IMR-90 (cell line): ENCODE measurements at regions not wholly inside any gene's neighbourhood (a gene's known extent, or its start where the extent isn't known, plus 50 kb on each side); places are given as distances from the start of the nearest gene placed in this dataset.

Source experiments
- ATAC-seq: fragments of 200-7000 bp; cut with Tn5 transposase; 2 replicates; pipeline ENCODE4 v1.9.1; 2020; ENCODE audit warnings: low read depth, mild to moderate bottlenecking, moderate library complexity
- BruUV-seq: library from RNA; stranded (reverse); fragments of 400-500 nt; replicated peaks from 2 replicates; lab custom pipeline; 2021; lab: Mats Ljungman, UMichigan
- CTCF ChIA-PET: fragments of 300-600 bp; formaldehyde crosslinking; extraction: SDS; loops from one replicate; lab custom pipeline; 2021; ENCODE audit warnings: antibody characterized with exemption; lab: Yijun Ruan, JAX
- POLR2A ChIA-PET: fragments of 300-600 bp; sonication (Branson Sonifier 250); formaldehyde crosslinking; loops from one replicate; lab custom pipeline; 2022; ENCODE audit warnings: antibody characterized with exemption; ENCODE audit not compliant: unreplicated experiment; lab: Charles Lee
- DNase-seq: peaks from one replicate; pipeline ENCODE4 v3.0.0; 2013
- H2AFZ ChIP-seq: replicated peaks from 2 replicates; pipeline ENCODE3; 2013; ENCODE audit warnings: low read length, mild to moderate bottlenecking; ENCODE audit not compliant: poor library complexity
- H2AK5ac ChIP-seq: 2 replicates; pipeline ENCODE4 v1.6.1; 2013; ENCODE audit warnings: low read depth, low read length, inconsistent platforms
- H2AK9ac ChIP-seq: replicated peaks from 2 replicates; pipeline ENCODE3; 2013; ENCODE audit warnings: mild to moderate bottlenecking, low read depth, low read length, moderate library complexity; ENCODE audit not compliant: poor library complexity
- H2BK120ac ChIP-seq: 2 replicates; pipeline ENCODE4 v1.6.1; 2013; ENCODE audit warnings: low read depth, low read length, inconsistent platforms
- H2BK15ac ChIP-seq: 3 replicates; pipeline ENCODE4 v1.6.1; 2013; ENCODE audit warnings: low read depth, low read length, inconsistent platforms
- H2BK20ac ChIP-seq: 2 replicates; pipeline ENCODE4 v1.6.1; 2013; ENCODE audit warnings: low read depth, mild to moderate bottlenecking, inconsistent platforms, low read length, moderate library complexity
- H2BK5ac ChIP-seq: 2 replicates; pipeline ENCODE4 v1.6.1; 2013; ENCODE audit warnings: mild to moderate bottlenecking, low read depth, low read length, inconsistent platforms; ENCODE audit not compliant: poor library complexity, severe bottlenecking
- H3K14ac ChIP-seq: replicated peaks from 2 replicates; pipeline ENCODE4 v1.6.1; 2013; ENCODE audit warnings: low read depth, low read length, inconsistent platforms
- H3K18ac ChIP-seq: 2 replicates; pipeline ENCODE4 v1.6.1; 2013; ENCODE audit warnings: low read depth, low read length, control low read depth
- H3K23ac ChIP-seq: 2 replicates; pipeline ENCODE4 v1.6.1; 2013; ENCODE audit warnings: low read depth, low read length, inconsistent platforms
- H3K27ac ChIP-seq: 2 replicates; pipeline ENCODE4 v1.5.1; 2013; ENCODE audit warnings: mild to moderate bottlenecking, control low read depth, low read length; ENCODE audit not compliant: insufficient read depth
- H3K27me3 ChIP-seq: 2 replicates; pipeline ENCODE4 v1.6.1; 2013; ENCODE audit warnings: low read length; ENCODE audit not compliant: control insufficient read depth, insufficient read depth
- H3K36me3 ChIP-seq: 2 replicates; pipeline ENCODE4 v1.6.1; 2013; ENCODE audit warnings: low read length, mixed read lengths; ENCODE audit not compliant: control insufficient read depth, insufficient read depth
- H3K4ac ChIP-seq: 2 replicates; pipeline ENCODE4 v1.6.1; 2013; ENCODE audit warnings: low read depth, low read length, inconsistent platforms
- H3K4me1 ChIP-seq: 2 replicates; pipeline ENCODE4 v1.6.1; 2013; ENCODE audit warnings: low read length, mixed read lengths; ENCODE audit not compliant: control insufficient read depth, insufficient read depth
- H3K4me2 ChIP-seq: 2 replicates; pipeline ENCODE4 v1.6.1; 2013; ENCODE audit warnings: low read depth, mild to moderate bottlenecking, control low read depth, low read length, moderate library complexity
- H3K4me3 ChIP-seq: 2 replicates; pipeline ENCODE4 v1.5.1; 2013; ENCODE audit warnings: low read depth, mild to moderate bottlenecking, control low read depth, low read length, moderate library complexity; ENCODE audit not compliant: insufficient read depth
- H3K56ac ChIP-seq: 2 replicates; pipeline ENCODE4 v1.6.1; 2013; ENCODE audit warnings: low read length, inconsistent platforms; ENCODE audit not compliant: insufficient read depth; ENCODE audit errors: extremely low read depth
- H3K79me1 ChIP-seq, 2 experiments: 2 replicates each; pipeline ENCODE4 v1.6.1; 2013; ENCODE audit warnings: low read length in 2 of 2, inconsistent platforms in 1 of 2, low read depth in 1 of 2
- H3K9ac ChIP-seq: 2 replicates; pipeline ENCODE4 v1.6.1; 2013; ENCODE audit warnings: low read depth, low read length, control low read depth
- H3K9me1 ChIP-seq: 2 replicates; pipeline ENCODE4 v1.6.1; 2013; ENCODE audit warnings: low read length, inconsistent platforms; ENCODE audit not compliant: insufficient read depth
- H3K9me3 ChIP-seq: 2 replicates; pipeline ENCODE4 v1.6.1; 2013; ENCODE audit warnings: low read length; ENCODE audit not compliant: control insufficient read depth, insufficient read depth
- H4K20me1 ChIP-seq: 2 replicates; pipeline ENCODE4 v1.6.1; 2013; ENCODE audit warnings: low read length, inconsistent platforms; ENCODE audit not compliant: insufficient read depth
- H4K5ac ChIP-seq: 2 replicates; pipeline ENCODE4 v1.6.1; 2013; ENCODE audit warnings: mild to moderate bottlenecking, low read depth, low read length, control low read depth
- H4K8ac ChIP-seq, 2 experiments: 2 replicates each; pipeline ENCODE4 v1.6.1; 2013; ENCODE audit warnings: low read depth in 2 of 2, low read length in 2 of 2, control low read depth in 1 of 2, inconsistent platforms in 1 of 2
- H4K91ac ChIP-seq: 2 replicates; pipeline ENCODE4 v1.6.1; 2013; ENCODE audit warnings: low read depth, low read length, inconsistent platforms; ENCODE audit not compliant: insufficient read depth
- CEBPB ChIP-seq: IDR thresholded peaks from 2 replicates; pipeline ENCODE4 v1.6.1; 2012; ENCODE audit warnings: low read depth, low read length, improper control_type of control experiment
- ELK1 ChIP-seq: fragments of 150-350 bp; IDR thresholded peaks from 2 replicates; pipeline ENCODE4 v1.6.1; 2016; ENCODE audit warnings: low read depth, mild to moderate bottlenecking, low read length, moderate library complexity, borderline replicate concordance
- MXI1 ChIP-seq: IDR thresholded peaks from 2 replicates; pipeline ENCODE4 v1.6.1; 2012; ENCODE audit warnings: low read depth, mild to moderate bottlenecking, low read length, moderate library complexity, borderline replicate concordance
- NFE2L2 ChIP-seq: fragments of 150-350 bp; IDR thresholded peaks from 2 replicates; pipeline ENCODE4 v1.6.1; 2016; ENCODE audit warnings: low read depth, mild to moderate bottlenecking, low read length
- POLR2A ChIP-seq: IDR thresholded peaks from 2 replicates; pipeline ENCODE4 v1.6.1; 2012; ENCODE audit warnings: mild to moderate bottlenecking, low read depth, low read length
- WGBS, 2 experiments: methylation state at CpG; one replicate each; pipeline versions ENCODE4 v1.1.5 to v1.1.7; 2013; ENCODE audit warnings: missing lambda C conversion rate in 2 of 2; ENCODE audit not compliant: insufficient read length in 1 of 2; ENCODE audit errors: extremely low coverage in 2 of 2; 5-methylcytosine and 5-hydroxymethylcytosine counted together
- dilution Hi-C: fragments of 300-500 bp; cut with HindIII; formaldehyde crosslinking; loops from one replicate; pipeline ENCODE4 v1.14.3; 2018; ENCODE audit warnings: low sequenced_read_pairs; ENCODE audit not compliant: unreplicated experiment
- in situ Hi-C: fragments of 300-500 bp; cut with MboI; formaldehyde crosslinking; loops from 3 replicates; pipeline ENCODE4 v1.14.3; 2019; ENCODE audit warnings: low sequenced_read_pairs, inconsistent platforms, mixed read lengths
- intact Hi-C: fragments of 100-400 bp; cut with micrococcal nuclease; formaldehyde crosslinking; loops from 2 replicates; pipeline ENCODE4 v1.10.0; 2022

GRCh38 chr13:67518785-67519184, 288.6 kb upstream of the PCDH9 start:
- no peaks in the 10 kb centered on the region for H3K9me3 ChIP-seq
- ChIA-PET POLR2A (no interaction called here), CTCF (no interaction called here)
- H2BK120ac ChIP-seq = no peak overlapping the region
- no peak overlapping the region for H3K18ac ChIP-seq
- dilution Hi-C loops (no loop called here), in situ Hi-C loops (no loop called here), intact Hi-C loops (no loop called here)
- H3K14ac ChIP-seq = no peak overlapping the region
- no peaks in the 10 kb centered on the region for H3K27me3 ChIP-seq
- no peak overlapping the region for H3K23ac ChIP-seq
- no peaks in the 10 kb centered on the region for H3K9me1 ChIP-seq
- no peak overlapping the region for H2BK20ac ChIP-seq
- no peak overlapping the region for H3K4ac ChIP-seq
- H3K9ac ChIP-seq = no peak overlapping the region
- no peak overlapping the region for H4K8ac ChIP-seq
- no CpG with 5 or more reads among the region's 1 CpG for WGBS, 2 experiments
- no peak overlapping the region for H2AFZ ChIP-seq
- H4K91ac ChIP-seq = no peak overlapping the region
- H2BK15ac ChIP-seq = no peak overlapping the region
- H3K4me3 ChIP-seq = no peak overlapping the region
- no peaks in the 10 kb centered on the region for H3K36me3 ChIP-seq
- H2AK9ac ChIP-seq = no peak overlapping the region
- H4K5ac ChIP-seq = no peak overlapping the region
- DNase-seq (no peak), ATAC-seq (no peak; the same call in 1 of the 2 replicates)
- H2BK5ac ChIP-seq = no peak overlapping the region
- H2AK5ac ChIP-seq = no peak overlapping the region
- no peak overlapping the region for H3K4me2 ChIP-seq
- BruUV-seq = no TSS peak
- H3K4me1 ChIP-seq = no peaks in the 10 kb centered on the region
- H4K20me1 ChIP-seq = no peaks in the 10 kb centered on the region
- TF ChIP-seq ELK1 = no peak
- no peak for TF ChIP-seq CEBPB
- no peak for TF ChIP-seq POLR2A
- TF ChIP-seq NFE2L2 = no peak
- no peak for TF ChIP-seq MXI1
- no peak overlapping the region for H3K27ac ChIP-seq
- no peaks in the 10 kb centered on the region for H3K79me1 ChIP-seq
- H3K56ac ChIP-seq = no peak overlapping the region
